ENCODE measurements at regions not wholly inside any gene's neighbourhood (a gene's known extent, or its start where the extent isn't known, plus 50 kb on each side); places are given as distances from the start of the nearest gene placed in this dataset.

DNA sequence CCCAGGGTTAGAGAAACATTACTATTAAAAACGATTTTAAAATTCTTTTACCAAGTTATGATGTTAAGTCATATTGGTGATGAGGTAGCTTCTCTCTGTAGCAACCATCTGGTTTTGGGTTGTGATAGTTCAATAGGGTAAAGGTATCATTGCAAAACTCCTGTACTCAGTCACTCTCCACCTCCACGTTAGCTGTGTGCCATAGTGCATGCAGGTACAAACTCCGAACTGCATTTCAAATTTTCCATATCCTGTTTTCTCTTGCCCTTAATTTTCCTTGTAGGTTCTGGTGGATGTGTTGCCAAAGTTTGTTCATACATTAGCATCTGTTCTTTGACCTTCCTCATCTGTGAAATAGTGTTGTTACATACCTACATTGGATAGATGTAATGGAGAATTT, 53.1 kb upstream of the ARRDC3 start:
- TF ChIP-seq, protein P1, sequence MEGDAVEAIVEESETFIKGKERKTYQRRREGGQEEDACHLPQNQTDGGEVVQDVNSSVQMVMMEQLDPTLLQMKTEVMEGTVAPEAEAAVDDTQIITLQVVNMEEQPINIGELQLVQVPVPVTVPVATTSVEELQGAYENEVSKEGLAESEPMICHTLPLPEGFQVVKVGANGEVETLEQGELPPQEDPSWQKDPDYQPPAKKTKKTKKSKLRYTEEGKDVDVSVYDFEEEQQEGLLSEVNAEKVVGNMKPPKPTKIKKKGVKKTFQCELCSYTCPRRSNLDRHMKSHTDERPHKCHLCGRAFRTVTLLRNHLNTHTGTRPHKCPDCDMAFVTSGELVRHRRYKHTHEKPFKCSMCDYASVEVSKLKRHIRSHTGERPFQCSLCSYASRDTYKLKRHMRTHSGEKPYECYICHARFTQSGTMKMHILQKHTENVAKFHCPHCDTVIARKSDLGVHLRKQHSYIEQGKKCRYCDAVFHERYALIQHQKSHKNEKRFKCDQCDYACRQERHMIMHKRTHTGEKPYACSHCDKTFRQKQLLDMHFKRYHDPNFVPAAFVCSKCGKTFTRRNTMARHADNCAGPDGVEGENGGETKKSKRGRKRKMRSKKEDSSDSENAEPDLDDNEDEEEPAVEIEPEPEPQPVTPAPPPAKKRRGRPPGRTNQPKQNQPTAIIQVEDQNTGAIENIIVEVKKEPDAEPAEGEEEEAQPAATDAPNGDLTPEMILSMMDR (IDR thresholded peaks at IDR 0.05) = no peak
- TF ChIP-seq EZH2 (IDR thresholded peaks at IDR 0.05; ENCODE audit: borderline replicate concordance, insufficient read depth, low read depth, low read length, poor library complexity, severe bottlenecking) = no peak

Measured in B cell (primary cell).